ENCODE measurements at regions not wholly inside any gene's neighbourhood (a gene's known extent, or its start where the extent isn't known, plus 50 kb on each side); places are given as distances from the start of the nearest gene placed in this dataset.

DNA sequence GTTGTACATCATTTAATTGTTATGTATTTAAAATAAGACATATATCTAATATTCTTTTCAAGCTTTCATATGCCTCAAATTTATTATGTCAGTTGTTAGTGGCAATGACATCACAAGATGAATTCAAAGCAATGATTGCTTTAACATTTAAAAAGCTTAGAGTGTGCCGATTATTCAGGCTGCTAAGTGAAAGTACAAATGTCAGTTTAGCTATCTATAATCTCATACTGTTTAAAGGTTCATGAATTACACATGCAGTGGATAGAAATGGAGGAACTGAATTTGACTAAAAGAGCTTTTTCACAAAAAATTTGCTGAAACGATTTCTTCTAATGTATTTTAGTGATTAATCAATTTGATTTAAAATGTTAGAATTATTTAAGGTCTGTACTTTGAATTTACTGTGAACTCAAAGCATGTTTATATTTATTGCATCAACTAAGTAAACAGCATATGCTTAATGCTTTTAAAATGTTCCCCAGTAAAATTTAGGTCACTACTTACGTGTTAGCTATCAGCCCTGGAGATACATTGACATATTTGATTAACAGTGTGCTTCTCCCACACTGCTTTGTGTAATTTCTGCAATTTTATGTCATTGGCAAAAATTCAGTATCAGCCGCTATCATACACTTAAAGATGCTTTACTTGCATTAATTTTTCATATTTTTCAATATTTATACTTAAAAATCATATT, 334.9 kb downstream of the PARP8 start:
- H3K4me3 ChIP-seq (replicated peaks; ENCODE audit: low read depth, low read length) = no peak overlapping the region
- TF ChIP-seq, protein P1, sequence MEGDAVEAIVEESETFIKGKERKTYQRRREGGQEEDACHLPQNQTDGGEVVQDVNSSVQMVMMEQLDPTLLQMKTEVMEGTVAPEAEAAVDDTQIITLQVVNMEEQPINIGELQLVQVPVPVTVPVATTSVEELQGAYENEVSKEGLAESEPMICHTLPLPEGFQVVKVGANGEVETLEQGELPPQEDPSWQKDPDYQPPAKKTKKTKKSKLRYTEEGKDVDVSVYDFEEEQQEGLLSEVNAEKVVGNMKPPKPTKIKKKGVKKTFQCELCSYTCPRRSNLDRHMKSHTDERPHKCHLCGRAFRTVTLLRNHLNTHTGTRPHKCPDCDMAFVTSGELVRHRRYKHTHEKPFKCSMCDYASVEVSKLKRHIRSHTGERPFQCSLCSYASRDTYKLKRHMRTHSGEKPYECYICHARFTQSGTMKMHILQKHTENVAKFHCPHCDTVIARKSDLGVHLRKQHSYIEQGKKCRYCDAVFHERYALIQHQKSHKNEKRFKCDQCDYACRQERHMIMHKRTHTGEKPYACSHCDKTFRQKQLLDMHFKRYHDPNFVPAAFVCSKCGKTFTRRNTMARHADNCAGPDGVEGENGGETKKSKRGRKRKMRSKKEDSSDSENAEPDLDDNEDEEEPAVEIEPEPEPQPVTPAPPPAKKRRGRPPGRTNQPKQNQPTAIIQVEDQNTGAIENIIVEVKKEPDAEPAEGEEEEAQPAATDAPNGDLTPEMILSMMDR (IDR thresholded peaks at IDR 0.05; ENCODE audit: low read length, missing control alignments) = no peak
- no peak for DNase-seq (ENCODE audit: low read depth)

GRCh38 chr5:51002368-51002767, 335.9 kb downstream of the PARP8 start:
- DNase-seq (ENCODE audit: low read depth) = no peak
- TF ChIP-seq, protein P1 (IDR thresholded peaks at IDR 0.05; ENCODE audit: low read length, missing control alignments) = no peak

GRCh38 chr5:51013036-51013435, 346.6 kb downstream of the PARP8 start:
- TF ChIP-seq, protein P1 (IDR thresholded peaks at IDR 0.05; ENCODE audit: low read length, missing control alignments) = no peak
- H3K4me3 ChIP-seq (replicated peaks; ENCODE audit: low read depth, low read length) = no peak overlapping the region
- no peak for DNase-seq (ENCODE audit: low read depth)

More at GRCh38 chr5:51002368-51002767, 335.9 kb downstream of the PARP8 start:
- no peak overlapping the region for H3K4me3 ChIP-seq (replicated peaks; ENCODE audit: low read depth, low read length)

GRCh38 chr5:51018423-51018822, 352.0 kb downstream of the PARP8 start:
- TF ChIP-seq, protein P1 (IDR thresholded peaks at IDR 0.05; ENCODE audit: low read length, missing control alignments) = no peak
- no peak for DNase-seq (ENCODE audit: low read depth)
- H3K4me3 ChIP-seq (replicated peaks; ENCODE audit: low read depth, low read length) = no peak overlapping the region

GRCh38 chr5:51024263-51024662, 357.8 kb downstream of the PARP8 start:
- DNase-seq (ENCODE audit: low read depth) = no peak
- no peak overlapping the region for H3K4me3 ChIP-seq (replicated peaks; ENCODE audit: low read depth, low read length)
- TF ChIP-seq, protein P1 (IDR thresholded peaks at IDR 0.05; ENCODE audit: low read length, missing control alignments) = no peak

GRCh38 chr5:51027271-51027670, 356.0 kb upstream of the ISL1 start:
- no peak for DNase-seq (ENCODE audit: low read depth)
- H3K4me3 ChIP-seq (replicated peaks; ENCODE audit: low read depth, low read length) = no peak overlapping the region
- TF ChIP-seq, protein P1 (IDR thresholded peaks at IDR 0.05; ENCODE audit: low read length, missing control alignments) = no peak

- DNase-seq (ENCODE audit: low read depth) = no peak
- TF ChIP-seq, protein P1 (IDR thresholded peaks at IDR 0.05; ENCODE audit: low read length, missing control alignments) = no peak
- no peak overlapping the region for H3K4me3 ChIP-seq (replicated peaks; ENCODE audit: low read depth, low read length)
These were observed 354.9 kb upstream of the ISL1 start for GRCh38 chr5:51028394-51028793.

All from fibroblast of pulmonary artery (primary cell).